CD8-positive, alpha-beta memory T cell (primary cell): ENCODE measurements at regions not wholly inside any gene's neighbourhood (a gene's known extent, or its start where the extent isn't known, plus 50 kb on each side); places are given as distances from the start of the nearest gene placed in this dataset.
A peak's percentile ranks its signal among the peaks of the same experiment; 100 is the strongest.

Experiments
- CTCF ChIA-PET: fragments of 350-600 bp; sonication (Branson Sonifier 250); formaldehyde crosslinking; loops from one replicate; lab custom pipeline; 2021; ENCODE audit warnings: antibody characterized with exemption; lab: Charles Lee
- POLR2A ChIA-PET: fragments of 350-600 bp; sonication (Branson Sonifier 250); formaldehyde crosslinking; loops from one replicate; lab custom pipeline; 2021; ENCODE audit warnings: antibody characterized with exemption; lab: Charles Lee
- DNase-seq, 5 donors: peaks; one replicate each; pipeline versions ENCODE4 v3.0.0 to v3.0.0-alpha.2; 2020 to 2022; ENCODE audit warnings: mixed read lengths in 1 of 5
- H3K27ac ChIP-seq: one replicate; pipeline ENCODE4 v1.7.0; 2013; ENCODE audit warnings: low read depth, mild to moderate bottlenecking, low read length, moderate library complexity
- H3K27me3 ChIP-seq: 2 replicates; pipeline ENCODE4 v1.7.0; 2013; ENCODE audit warnings: low read length, mild to moderate bottlenecking; ENCODE audit not compliant: insufficient read depth, poor library complexity, severe bottlenecking
- H3K36me3 ChIP-seq: 2 replicates; pipeline ENCODE4 v1.7.0; 2013; ENCODE audit warnings: mild to moderate bottlenecking, low read length, moderate library complexity; ENCODE audit not compliant: insufficient read depth
- H3K4me1 ChIP-seq: 2 replicates; pipeline ENCODE4 v1.7.0; 2013; ENCODE audit warnings: mild to moderate bottlenecking, low read length, moderate library complexity; ENCODE audit not compliant: insufficient read depth
- H3K4me3 ChIP-seq: 2 replicates; pipeline ENCODE4 v1.7.0; 2013; ENCODE audit warnings: mild to moderate bottlenecking, low read length
- H3K9me3 ChIP-seq: 2 replicates; pipeline ENCODE4 v1.7.0; 2013; ENCODE audit warnings: mild to moderate bottlenecking, low read length
- H3K27ac Mint-ChIP-seq, 8 donors: one replicate each; pipeline ENCODE4 v1.8.0; 2020 to 2021; ENCODE audit warnings: mixed read lengths in 8 of 8, mild to moderate bottlenecking in 6 of 8, inconsistent platforms in 3 of 8, moderate library complexity in 3 of 8
- H3K27me3 Mint-ChIP-seq, 2 donors: one replicate each; pipeline ENCODE4 v1.8.0; 2020 to 2021; ENCODE audit warnings: mixed read lengths in 2 of 2, mild to moderate bottlenecking in 1 of 2, moderate library complexity in 1 of 2
- H3K36me3 Mint-ChIP-seq, 3 donors: one replicate each; pipeline ENCODE4 v1.8.0; 2020 to 2021; ENCODE audit warnings: mixed read lengths in 3 of 3, inconsistent platforms in 1 of 3, mild to moderate bottlenecking in 1 of 3
- H3K4me1 Mint-ChIP-seq, 3 donors: one replicate each; pipeline ENCODE4 v1.8.0; 2020 to 2021; ENCODE audit warnings: mixed read lengths in 3 of 3, inconsistent platforms in 1 of 3, mild to moderate bottlenecking in 1 of 3
- H3K4me3 Mint-ChIP-seq, 7 donors: one replicate each; pipeline ENCODE4 v1.8.0; 2020 to 2021; ENCODE audit warnings: mixed read lengths in 7 of 7, mild to moderate bottlenecking in 6 of 7, moderate library complexity in 4 of 7, inconsistent platforms in 2 of 7
- H3K9me3 Mint-ChIP-seq, 5 donors: one replicate each; pipeline ENCODE4 v1.8.0; 2020 to 2022; ENCODE audit warnings: mixed read lengths in 5 of 5, mild to moderate bottlenecking in 3 of 5, moderate library complexity in 2 of 5, inconsistent platforms in 1 of 5

GRCh38 chr7:77473229-77474005 lies 57.3 kb upstream of the GSAP start:
- Histone ChIP-seq H3K9me3 (no peaks in the 10 kb centered on the region), H3K4me1 (no peaks in the 10 kb centered on the region), H3K4me3 (no peak overlapping the region), H3K27ac (no peak overlapping the region), H3K27me3 (no peaks in the 10 kb centered on the region), H3K36me3 (no peaks in the 10 kb centered on the region)
- H3K27me3 Mint-ChIP-seq: no peaks in the 10 kb centered on the region
- ChIA-PET CTCF (interaction anchor here (1.5 kb wide), 1 partner anchor 9 kb away, joined by 3 read pairs; no protein-coding TSS in a partner anchor), POLR2A (no interaction called here)
- H3K27ac Mint-ChIP-seq: no peak overlapping the region
- peaks cover 0 to 5% (median 0%) of the 10 kb centered on the region in 5 donors for H3K9me3 Mint-ChIP-seq
- DNase-seq: no peak
- peaks cover 0 to 2% (median 0%) of the 10 kb centered on the region in 3 donors for H3K4me1 Mint-ChIP-seq
- H3K36me3 Mint-ChIP-seq: peaks cover 0 to 3% (median 2%) of the 10 kb centered on the region in 3 donors
- H3K4me3 Mint-ChIP-seq: no peak overlapping the region

- H3K4me1 Mint-ChIP-seq: no peaks in the 10 kb centered on the region
These were observed 53.8 kb upstream of the GSAP start for GRCh38 chr7:77469927-77470326.

GRCh38 chr7:77467408-77467807 lies 51.3 kb upstream of the GSAP start:
- Histone ChIP-seq H3K4me3 (no peak overlapping the region), H3K9me3 (no peaks in the 10 kb centered on the region), H3K4me1 (no peaks in the 10 kb centered on the region), H3K27me3 (no peaks in the 10 kb centered on the region), H3K27ac (no peak overlapping the region), H3K36me3 (no peaks in the 10 kb centered on the region)
- Mint-ChIP-seq H3K4me3 (no peak overlapping the region), H3K27ac (no peak overlapping the region), H3K27me3 (no peaks in the 10 kb centered on the region), H3K36me3 (peaks cover 0 to 2% (median 0%) of the 10 kb centered on the region in 3 donors), H3K9me3 (peaks cover 0 to 5% (median 0%) of the 10 kb centered on the region in 5 donors), H3K4me1 (no peaks in the 10 kb centered on the region)
- no peak for DNase-seq
- CTCF ChIA-PET: no interaction called here
- POLR2A ChIA-PET: no interaction called here

More at GRCh38 chr7:77469927-77470326, 53.8 kb upstream of the GSAP start:
- H3K9me3 ChIP-seq: no peaks in the 10 kb centered on the region
- H3K27ac Mint-ChIP-seq: peak overlapping the region in 1 of 8 donors; percentile 2
- H3K4me3 ChIP-seq: no peak overlapping the region
- CTCF ChIA-PET: no interaction called here
- no peak overlapping the region for H3K4me3 Mint-ChIP-seq
- H3K4me1 ChIP-seq: no peaks in the 10 kb centered on the region
- no peaks in the 10 kb centered on the region for H3K27me3 ChIP-seq
- H3K36me3 Mint-ChIP-seq: peaks cover 0 to 3% (median 2%) of the 10 kb centered on the region in 3 donors
- H3K27ac ChIP-seq: no peak overlapping the region
- peaks cover 0 to 5% (median 0%) of the 10 kb centered on the region in 5 donors for H3K9me3 Mint-ChIP-seq
- H3K27me3 Mint-ChIP-seq: no peaks in the 10 kb centered on the region
- no peak for DNase-seq
- POLR2A ChIA-PET: no interaction called here
- H3K36me3 ChIP-seq: no peaks in the 10 kb centered on the region

- CTCF ChIA-PET: no interaction called here
These were observed 50.3 kb upstream of the GSAP start for GRCh38 chr7:77466450-77466849.

More at GRCh38 chr7:77466450-77466849, 50.3 kb upstream of the GSAP start:
- POLR2A ChIA-PET: no interaction called here
- DNase-seq: no peak
- no peaks in the 10 kb centered on the region for H3K4me1 Mint-ChIP-seq
- Histone ChIP-seq H3K27me3 (no peaks in the 10 kb centered on the region), H3K9me3 (no peaks in the 10 kb centered on the region), H3K36me3 (no peaks in the 10 kb centered on the region), H3K4me3 (no peak overlapping the region), H3K27ac (no peak overlapping the region), H3K4me1 (no peaks in the 10 kb centered on the region)
- no peak overlapping the region for H3K4me3 Mint-ChIP-seq
- peaks cover 0 to 2% (median 0%) of the 10 kb centered on the region in 3 donors for H3K36me3 Mint-ChIP-seq
- peak overlapping the region in 1 of 8 donors; percentile 5 for H3K27ac Mint-ChIP-seq
- H3K9me3 Mint-ChIP-seq: peaks cover 0 to 5% (median 0%) of the 10 kb centered on the region in 5 donors
- no peaks in the 10 kb centered on the region for H3K27me3 Mint-ChIP-seq
